HG03066 (cell line): ENCODE measurements at regions not wholly inside any gene's neighbourhood (a gene's known extent, or its start where the extent isn't known, plus 50 kb on each side); places are given as distances from the start of the nearest gene placed in this dataset.
"Not testable (repeated sequence)": the region's sequence is repeated elsewhere in the genome, so short reads cannot be mapped to it uniquely, and the experiment has no call there.

Source experiments
- ATAC-seq: cut with Tn5 transposase; IDR thresholded peaks from one replicate; pipeline ENCODE4 v1.9.1; 2021; ENCODE audit warnings: low read depth; ENCODE audit not compliant: unreplicated experiment

GRCh38 chr6:6723921-6724538 lies 135.5 kb downstream of the LY86 start:
- ATAC-seq: no peak

- ATAC-seq: no peak
Measured at GRCh38 chr6:6724539-6725467, 136.3 kb downstream of the LY86 start.

DNA sequence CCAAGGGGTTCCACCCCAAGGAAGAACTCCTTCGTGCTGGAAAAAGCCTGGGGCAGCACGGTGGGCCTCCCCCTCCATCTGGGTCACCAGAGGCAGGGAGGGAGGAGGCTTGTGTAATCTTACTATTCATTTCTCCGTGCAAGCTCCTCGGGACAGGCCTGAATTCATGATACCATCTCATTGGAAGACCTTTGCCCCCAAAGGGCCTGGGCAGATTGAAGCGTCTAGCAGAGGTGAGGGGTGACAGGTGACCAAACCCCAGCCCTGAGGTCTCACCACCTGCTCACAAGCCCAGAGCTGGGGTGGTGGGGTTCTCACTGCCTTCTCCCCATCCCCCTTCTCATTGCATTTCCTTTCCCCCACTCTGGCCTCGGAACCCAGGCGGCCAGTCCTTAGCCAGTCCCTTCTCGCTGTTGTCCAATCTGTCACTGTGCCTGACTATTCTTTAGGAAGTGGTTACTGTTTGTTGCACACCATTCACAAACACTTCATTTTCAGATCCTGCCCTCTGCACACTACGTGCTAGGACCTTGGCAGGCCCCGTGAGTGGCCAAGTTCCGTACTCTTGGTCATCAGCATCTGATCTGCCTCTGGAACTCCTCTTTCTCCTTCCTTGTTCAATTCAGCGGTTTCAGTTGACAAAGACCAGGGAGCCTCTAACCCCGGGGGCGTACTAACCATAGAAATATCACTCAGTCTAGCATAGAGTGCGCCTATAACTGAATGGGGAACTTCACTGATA lies 137.1 kb downstream of the LY86 start:
- ATAC-seq: no peak

GRCh38 chr6:6728169-6728941 lies 139.8 kb downstream of the LY86 start:
- ATAC-seq: no peak

- no peak for ATAC-seq
Measured at GRCh38 chr6:6729971-6730370, 141.5 kb downstream of the LY86 start.

DNA sequence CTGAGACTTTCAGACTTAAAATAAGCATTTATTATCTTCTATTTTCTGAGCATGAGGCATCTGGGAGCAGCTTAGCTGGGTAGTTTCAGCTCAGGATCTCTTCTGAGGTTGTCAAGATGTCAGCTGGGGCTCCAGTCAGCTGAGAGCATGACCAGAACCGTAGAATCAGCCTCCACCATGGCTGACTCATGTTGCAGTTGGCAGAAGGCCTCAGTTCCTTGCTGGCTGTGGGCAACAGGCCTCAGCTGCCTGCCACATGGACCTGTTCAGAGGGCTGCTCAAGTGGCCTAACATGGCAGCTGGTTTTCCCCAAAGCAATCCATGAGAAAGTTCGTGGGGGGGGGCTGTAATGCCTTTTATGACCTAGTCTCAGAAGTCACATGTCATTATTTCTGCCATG lies 142.3 kb downstream of the LY86 start:
- no peak for ATAC-seq

- no peak for ATAC-seq
Measured at GRCh38 chr6:6734479-6735465, 146.3 kb downstream of the LY86 start.

- no peak for ATAC-seq
Measured at GRCh38 chr6:6736791-6737654, 148.5 kb downstream of the LY86 start.

DNA sequence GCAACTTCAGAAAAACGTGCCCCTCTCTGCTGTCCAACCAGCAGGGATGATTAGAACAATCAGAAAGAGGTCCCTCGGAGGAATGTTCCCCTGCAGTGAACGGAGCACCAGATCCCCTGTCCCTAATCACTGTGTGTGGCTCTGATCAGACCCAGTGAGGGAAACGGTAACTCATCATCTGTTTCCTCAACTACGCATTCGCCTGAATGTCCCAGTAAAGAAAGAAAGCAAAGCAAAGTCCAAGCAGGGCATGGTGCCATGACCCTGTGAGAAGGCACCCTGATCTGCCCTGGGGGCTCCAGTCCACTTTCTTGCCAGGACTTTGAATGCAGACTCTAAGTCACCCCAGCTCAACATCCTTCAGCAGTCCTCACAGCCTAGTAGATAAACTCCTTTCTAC lies 149.2 kb downstream of the LY86 start:
- ATAC-seq: no peak

DNA sequence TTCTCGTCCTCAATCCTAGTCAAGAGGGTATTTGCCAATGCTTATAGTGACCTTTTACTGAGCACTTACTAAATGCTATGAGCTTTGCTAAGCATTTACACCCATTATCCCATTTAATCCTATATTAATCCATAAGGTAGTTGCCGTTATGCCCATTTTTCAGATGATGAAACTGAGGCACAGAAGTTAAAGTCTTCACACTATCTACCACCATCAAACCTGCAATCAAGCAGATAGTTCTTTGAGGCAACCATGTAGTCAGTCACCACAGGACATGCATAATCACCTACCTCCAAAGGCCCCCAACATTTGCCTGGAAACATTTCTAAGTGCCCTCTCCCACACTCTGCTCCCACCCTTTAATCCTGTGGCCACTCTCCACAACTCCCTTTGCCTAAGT lies 149.6 kb downstream of the LY86 start:
- ATAC-seq: no peak

GRCh38 chr6:6738922-6739716 lies 150.6 kb downstream of the LY86 start:
- no peak for ATAC-seq

GRCh38 chr6:6740595-6740994 lies 152.1 kb downstream of the LY86 start:
- no peak for ATAC-seq

DNA sequence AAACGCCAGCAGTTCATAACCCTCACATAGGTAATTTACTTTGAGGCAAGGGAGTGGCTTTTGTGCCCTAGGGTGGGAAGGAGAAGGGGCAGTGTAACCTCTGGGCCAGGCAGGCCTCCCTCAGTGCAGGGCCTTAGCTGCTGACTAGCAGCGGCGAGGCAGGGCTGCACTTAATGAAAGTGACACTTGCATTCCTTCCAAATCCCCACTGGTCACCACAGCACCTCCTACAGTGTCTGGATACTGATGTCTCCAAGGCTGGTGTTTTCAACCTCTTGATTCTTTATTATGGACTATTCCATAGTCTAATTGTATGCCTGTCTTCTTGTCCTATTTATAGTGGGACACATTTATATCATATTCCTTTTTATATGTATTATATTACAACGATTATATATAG lies 152.7 kb downstream of the LY86 start:
- ATAC-seq: no peak

DNA sequence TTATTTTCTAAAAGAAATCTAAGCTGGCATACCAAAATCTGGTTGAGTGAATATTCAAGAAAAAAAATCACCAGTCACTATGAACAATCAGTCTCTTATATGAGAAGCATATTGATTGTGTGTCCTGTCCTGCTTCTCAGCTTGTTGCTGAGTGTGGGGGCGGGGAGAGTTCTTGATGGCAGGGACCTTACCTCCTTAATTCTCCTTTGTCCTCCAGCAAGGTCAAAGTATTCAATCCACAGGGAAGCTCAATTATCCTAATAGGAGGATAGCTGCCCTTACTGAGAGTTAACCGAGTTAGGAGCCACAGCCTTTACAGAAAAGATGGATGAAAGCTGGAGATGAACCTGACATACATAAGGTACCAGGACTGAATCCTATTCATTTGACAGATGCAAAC lies 154.0 kb downstream of the LY86 start:
- ATAC-seq: no peak

- no peak for ATAC-seq
Measured at GRCh38 chr6:6744551-6744950, 156.0 kb downstream of the LY86 start.

- ATAC-seq: not testable (repeated sequence)
Measured at GRCh38 chr6:6745637-6746332, 157.3 kb downstream of the LY86 start.

GRCh38 chr6:6746333-6746969 lies 157.9 kb downstream of the LY86 start:
- ATAC-seq: no peak
